AG04449 (cell line): ENCODE measurements at regions not wholly inside any gene's neighbourhood (a gene's known extent, or its start where the extent isn't known, plus 50 kb on each side); places are given as distances from the start of the nearest gene placed in this dataset.

Source experiments
- CTCF ChIA-PET: fragments of 350-600 bp; formaldehyde crosslinking; extraction: SDS; loops from one replicate; lab custom pipeline; 2021; ENCODE audit warnings: antibody characterized with exemption; lab: Yijun Ruan, JAX
- POLR2A ChIA-PET: fragments of 400-600, 350-600 bp; formaldehyde crosslinking; extraction: SDS; loops from one replicate; lab custom pipeline; 2020; ENCODE audit warnings: antibody characterized with exemption, inconsistent platforms; lab: Yijun Ruan, JAX
- DNase-seq: peaks from one replicate; pipeline ENCODE4 v3.0.0-alpha.2; 2010; ENCODE audit warnings: low read depth, low spot score
- H3K4me3 ChIP-seq: 2 replicates; pipeline ENCODE4 v1.5.1; 2011; ENCODE audit warnings: low read depth, mild to moderate bottlenecking, control low read depth, low read length
- CTCF ChIP-seq: IDR thresholded peaks from one replicate; pipeline ENCODE4 v1.5.1; 2011; ENCODE audit warnings: mild to moderate bottlenecking, moderate library complexity, low read length, control low read depth, inconsistent platforms; ENCODE audit not compliant: insufficient read depth; ENCODE audit errors: missing control alignments

GRCh38 chr1:109827466-109827865 is 63.7 kb upstream of the EPS8L3 start:
- TF ChIP-seq CTCF: no peak
- ChIA-PET CTCF (no interaction called here), POLR2A (no interaction called here)
- H3K4me3 ChIP-seq: no peak overlapping the region
- DNase-seq: no peak

GRCh38 chr1:109826930-109827349 is 63.2 kb upstream of the EPS8L3 start:
- TF ChIP-seq CTCF: no peak
- H3K4me3 ChIP-seq: no peak overlapping the region
- CTCF ChIA-PET: interaction anchor here (1.0 to 2.3 kb wide), 4 partner anchors 11 to 157 kb away, joined by 3 to 9 read pairs (median 3); partner anchors contain the start of gene AHCYL1
- no peak for DNase-seq
- POLR2A ChIA-PET: no interaction called here

- no peak for DNase-seq
- POLR2A ChIA-PET: no interaction called here
- H3K4me3 ChIP-seq: no peak overlapping the region
- no peak for TF ChIP-seq CTCF
- CTCF ChIA-PET: interaction anchor here (1.0 to 2.3 kb wide), 5 partner anchors 10 to 158 kb away, joined by 3 to 9 read pairs (median 3); partner anchors contain the start of gene AHCYL1
Measured at GRCh38 chr1:109826446-109826845, 62.7 kb upstream of the EPS8L3 start.

GRCh38 chr1:109824349-109825115 is 60.8 kb upstream of the EPS8L3 start:
- POLR2A ChIA-PET: no interaction called here
- DNase-seq: no peak
- CTCF ChIA-PET: interaction anchor here (2.3 kb wide), 1 partner anchor 160 kb away, joined by 9 read pairs; the partner anchor contains the start of gene AHCYL1
- no peak overlapping the region for H3K4me3 ChIP-seq
- no peak for TF ChIP-seq CTCF

- CTCF ChIA-PET: interaction anchor here (1.3 to 1.7 kb wide), 2 partner anchors 33 to 42 kb away, joined by 3 to 6 read pairs; no protein-coding TSS in a partner anchor
Measured at GRCh38 chr1:109823543-109824348, 60.0 kb upstream of the EPS8L3 start.

More at GRCh38 chr1:109823543-109824348, 60.0 kb upstream of the EPS8L3 start:
- no peak for TF ChIP-seq CTCF
- no peak for DNase-seq
- H3K4me3 ChIP-seq: no peak overlapping the region
- POLR2A ChIA-PET: no interaction called here
